ENCODE measurements at regions not wholly inside any gene's neighbourhood (a gene's known extent, or its start where the extent isn't known, plus 50 kb on each side); places are given as distances from the start of the nearest gene placed in this dataset.

DNA sequence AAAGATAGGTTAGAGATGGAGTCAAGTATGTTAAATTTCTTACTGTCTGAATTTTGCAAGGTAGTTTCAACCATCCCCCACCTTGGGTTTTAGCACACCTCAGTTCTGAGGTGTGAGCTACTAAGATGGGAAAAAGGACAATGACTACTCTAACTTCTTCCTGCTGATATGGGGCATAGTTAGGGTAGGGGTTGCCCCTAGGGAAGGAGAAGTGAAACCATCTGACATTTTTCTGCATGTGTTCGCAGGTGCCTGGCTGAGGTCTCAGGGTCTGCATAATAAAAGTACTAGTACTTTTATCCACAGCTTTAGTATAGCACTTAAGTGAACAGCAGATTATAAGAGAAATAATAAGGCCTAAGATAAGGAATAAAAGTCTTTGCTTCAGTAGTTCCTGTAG, 129.5 kb upstream of the CYSLTR1 start:
- FAIRE-seq = no peak

DNA sequence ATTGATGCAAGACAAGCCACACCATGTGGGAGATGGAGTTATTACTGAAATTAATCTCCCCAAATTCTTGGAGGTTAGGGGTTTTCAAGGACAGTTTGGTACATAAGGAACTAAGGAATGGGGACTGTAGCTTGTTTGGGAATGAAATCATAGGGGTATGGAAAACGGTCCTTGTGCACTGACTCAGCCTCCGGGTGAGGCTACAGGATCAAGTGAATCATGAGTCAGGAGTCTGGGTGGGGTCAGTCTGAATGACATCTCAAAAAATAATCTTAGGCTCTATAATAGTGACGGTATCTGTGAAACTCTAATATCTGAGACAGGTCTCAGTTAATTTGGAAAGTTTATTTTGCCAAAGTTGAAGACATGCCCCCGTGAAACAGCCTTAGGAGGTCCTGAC, 128.5 kb upstream of the CYSLTR1 start:
- no peak for FAIRE-seq

DNA sequence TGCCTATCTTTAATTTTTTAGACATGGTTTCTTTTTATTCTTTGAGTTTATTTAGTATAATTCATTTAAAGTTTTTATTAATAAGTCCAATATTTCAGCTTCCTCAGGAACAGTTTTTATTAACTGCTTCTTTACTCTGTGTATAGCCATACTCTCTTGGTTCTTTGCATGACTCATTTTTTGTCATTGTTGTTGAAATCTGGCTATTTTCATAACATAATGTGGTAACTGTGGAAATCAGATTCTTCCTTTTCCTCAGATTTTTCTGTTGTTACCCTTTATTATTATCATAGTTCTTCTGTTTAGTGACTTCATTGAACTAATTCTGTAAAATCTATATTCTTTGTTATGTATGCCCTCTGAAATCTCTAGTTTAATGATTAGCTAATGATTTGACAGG, 124.9 kb upstream of the CYSLTR1 start:
- no peak for FAIRE-seq

DNA sequence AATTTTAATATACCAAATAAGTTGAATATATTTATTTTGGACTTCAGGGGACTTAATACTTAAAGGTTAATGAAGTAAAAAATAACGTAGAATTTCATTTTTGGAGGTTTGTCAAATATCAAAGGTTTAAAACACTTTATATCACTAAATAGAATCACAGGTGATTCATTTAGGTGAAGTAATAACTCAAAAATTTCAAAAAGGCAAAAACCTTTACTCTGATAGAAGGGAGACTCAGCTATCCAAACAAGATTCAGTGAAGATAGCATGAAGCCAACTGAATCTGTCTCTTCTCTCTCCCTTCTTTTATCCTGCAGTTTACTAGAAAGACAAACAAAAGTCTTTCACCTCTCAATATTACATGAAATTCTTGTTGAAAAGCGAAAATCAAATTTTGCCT, 110.2 kb upstream of the CYSLTR1 start:
- no peak for FAIRE-seq

DNA sequence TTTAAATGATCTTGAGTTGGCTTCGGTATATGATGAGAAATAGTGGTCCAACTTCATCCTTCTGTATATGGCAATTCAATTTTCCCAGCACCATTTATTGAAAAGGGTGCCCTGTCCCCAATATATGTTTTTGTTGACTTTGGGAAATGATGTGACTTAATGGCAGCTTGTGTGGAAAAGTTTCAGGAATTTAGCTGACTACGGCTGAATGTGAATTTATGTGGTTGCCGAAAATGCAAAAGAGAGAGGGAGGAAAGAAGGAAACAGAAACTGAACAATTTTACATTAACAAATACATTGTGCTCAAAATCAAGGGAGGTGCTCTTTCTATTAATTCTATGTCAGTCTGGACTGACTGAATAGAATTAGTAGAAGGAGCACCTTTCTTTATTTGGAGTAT, 101.8 kb upstream of the CYSLTR1 start:
- FAIRE-seq = no peak

DNA sequence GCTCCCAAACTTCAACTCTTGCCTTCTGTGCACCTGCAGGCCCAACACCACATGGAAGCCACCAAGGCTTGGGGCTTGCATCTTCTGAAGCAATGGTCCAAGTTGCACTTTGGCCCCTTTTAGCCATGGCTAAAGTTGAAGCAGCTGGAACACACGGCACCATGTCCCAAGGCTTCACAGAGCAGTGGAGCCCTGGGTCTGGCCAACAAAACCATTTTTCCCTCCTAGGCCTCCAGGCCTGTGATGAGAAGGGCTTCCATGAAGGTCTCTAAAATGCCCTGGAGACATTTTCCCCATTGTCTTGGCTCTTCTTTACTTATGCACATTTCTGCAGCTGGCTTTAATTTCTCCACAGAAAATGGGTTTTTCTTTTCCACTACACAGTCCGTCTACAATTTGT, 61.3 kb upstream of the CYSLTR1 start:
- FAIRE-seq = no peak

DNA sequence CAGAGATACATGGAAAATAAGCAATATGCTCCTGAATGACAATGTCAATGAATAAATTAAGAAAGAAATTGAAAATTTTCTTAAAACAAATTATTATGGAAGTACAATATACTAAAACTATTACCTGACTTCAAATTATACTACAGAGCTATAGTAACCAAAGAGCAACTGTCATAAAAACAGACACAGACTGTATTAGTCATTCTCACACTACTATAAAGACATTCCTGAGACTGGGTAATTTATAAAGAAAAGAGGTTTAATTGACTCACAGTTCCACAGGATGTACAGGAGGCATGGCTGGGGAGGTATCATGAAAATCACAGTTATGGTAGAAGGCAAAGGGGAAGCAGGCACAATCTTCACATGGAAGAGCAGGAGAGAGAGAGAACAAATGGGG, 60.0 kb upstream of the CYSLTR1 start:
- no peak for FAIRE-seq

DNA sequence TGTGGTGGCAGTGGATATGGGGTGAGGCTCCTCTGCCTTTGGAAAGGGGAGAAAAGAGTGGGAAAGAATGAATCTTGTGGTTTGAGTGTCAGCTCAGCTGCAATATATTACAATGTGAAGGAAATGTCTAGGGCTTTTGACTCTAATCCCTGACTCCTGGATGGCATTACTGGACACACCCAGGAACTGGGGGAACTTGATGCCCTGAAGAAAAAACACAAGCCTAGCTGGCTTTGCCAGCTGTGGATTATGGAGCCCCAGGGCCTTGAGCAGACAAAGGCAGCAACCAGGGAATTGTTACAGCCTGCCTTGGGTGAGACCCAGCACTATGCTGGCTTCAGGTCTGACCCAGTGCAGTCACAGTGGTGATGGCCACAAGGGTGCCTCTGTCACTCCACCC, 57.1 kb upstream of the CYSLTR1 start:
- no peak for FAIRE-seq

DNA sequence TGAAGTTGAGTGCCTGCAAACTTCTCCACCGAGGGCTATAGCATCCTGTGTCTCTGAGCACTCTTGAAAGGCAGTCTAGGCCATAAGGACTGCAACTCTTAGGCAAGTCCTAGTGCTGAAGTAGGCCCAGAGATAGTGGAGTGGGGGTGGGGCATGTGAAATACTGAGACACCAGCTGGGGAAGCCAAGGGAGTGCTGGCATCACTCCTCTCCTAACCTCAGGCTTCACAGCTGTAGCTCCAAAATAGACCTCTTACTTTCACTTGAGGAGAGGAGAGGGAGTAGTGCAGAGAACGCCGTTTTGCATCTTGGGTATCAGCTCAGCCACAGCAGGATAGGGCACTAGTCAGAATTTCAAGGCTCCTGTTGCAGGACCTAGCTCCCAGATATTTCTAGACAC, 56.2 kb upstream of the CYSLTR1 start:
- no peak for FAIRE-seq

DNA sequence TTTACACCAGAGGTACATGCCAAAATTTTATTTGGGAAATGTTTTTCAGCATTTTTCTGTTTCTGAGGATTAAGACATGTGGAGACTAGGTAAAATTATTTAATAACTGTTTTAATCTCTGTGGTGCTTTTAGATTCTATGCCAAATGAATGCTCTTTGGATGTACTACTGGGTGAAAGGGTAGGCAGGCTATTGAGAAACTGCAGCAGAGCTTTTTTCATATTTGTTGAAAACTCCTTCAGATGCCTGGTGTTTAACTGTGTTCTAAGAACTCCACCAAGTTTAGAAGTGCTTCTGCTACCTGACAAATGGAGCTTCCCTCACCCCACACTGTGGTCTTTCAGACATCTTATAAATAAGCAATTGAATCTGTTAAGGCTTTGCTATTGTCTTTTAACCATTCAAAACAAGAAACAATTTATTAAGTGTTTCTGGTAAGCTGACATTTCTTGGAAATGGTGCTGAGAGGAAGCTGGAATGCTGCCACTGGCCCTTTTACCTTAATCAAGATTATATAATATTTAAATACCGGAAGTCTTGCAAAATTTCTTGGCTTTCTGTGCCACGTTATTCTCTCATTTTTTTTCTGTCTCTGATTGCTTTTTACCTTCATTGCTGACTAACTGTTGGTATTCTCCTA, 51.2 kb upstream of the CYSLTR1 start:
- FAIRE-seq = no peak
